ENCODE measurements at regions not wholly inside any gene's neighbourhood (a gene's known extent, or its start where the extent isn't known, plus 50 kb on each side); places are given as distances from the start of the nearest gene placed in this dataset.

GRCh38 chr2:7492719-7493118, 575.5 kb downstream of the RNF144A start:
- no peak for TF ChIP-seq CTCF (IDR thresholded peaks at IDR 0.05; ENCODE audit: control extremely low read depth, extremely low read depth, low read depth, missing control alignments)
- no peak for DNase-seq (ENCODE audit: extremely low spot score)
- CTCF ChIA-PET = no interaction called here
- POLR2A ChIA-PET = no interaction called here

- ChIA-PET POLR2A (no interaction called here), CTCF (no interaction called here)
- TF ChIP-seq CTCF (IDR thresholded peaks at IDR 0.05; ENCODE audit: control extremely low read depth, extremely low read depth, low read depth, missing control alignments) = no peak
- no peak for DNase-seq (ENCODE audit: extremely low spot score)
These were observed 580.0 kb downstream of the RNF144A start for GRCh38 chr2:7497178-7497577.

- POLR2A ChIA-PET = no interaction called here
- TF ChIP-seq CTCF (IDR thresholded peaks at IDR 0.05; ENCODE audit: control extremely low read depth, extremely low read depth, low read depth, missing control alignments) = no peak
- CTCF ChIA-PET = no interaction called here
These were observed 581.8 kb downstream of the RNF144A start for GRCh38 chr2:7499018-7499417.

GRCh38 chr2:7502336-7502735, 585.1 kb downstream of the RNF144A start:
- no peak for TF ChIP-seq CTCF (IDR thresholded peaks at IDR 0.05; ENCODE audit: control extremely low read depth, extremely low read depth, low read depth, missing control alignments)
- ChIA-PET CTCF (no interaction called here), POLR2A (no interaction called here)
- DNase-seq (ENCODE audit: extremely low spot score) = no peak

More at GRCh38 chr2:7499018-7499417, 581.8 kb downstream of the RNF144A start:
- DNase-seq (ENCODE audit: extremely low spot score) = no peak

GRCh38 chr2:7508296-7508943, 591.2 kb downstream of the RNF144A start:
- CTCF ChIA-PET = interaction anchor here (1.2 to 1.4 kb wide), 2 partner anchors 10 to 13 kb away, joined by 3 to 4 read pairs; no protein-coding TSS in a partner anchor
- DNase-seq (ENCODE audit: extremely low spot score) = no peak

GRCh38 chr2:7510353-7510752, 593.1 kb downstream of the RNF144A start:
- TF ChIP-seq CTCF (IDR thresholded peaks at IDR 0.05; ENCODE audit: control extremely low read depth, extremely low read depth, low read depth, missing control alignments) = no peak
- DNase-seq (ENCODE audit: extremely low spot score) = no peak
- ChIA-PET POLR2A (no interaction called here), CTCF (interaction anchor here (1.6 kb wide), 1 partner anchor 84 kb away, joined by 5 read pairs; no protein-coding TSS in a partner anchor)

More at GRCh38 chr2:7508296-7508943, 591.2 kb downstream of the RNF144A start:
- POLR2A ChIA-PET = no interaction called here
- TF ChIP-seq CTCF (IDR thresholded peaks at IDR 0.05; ENCODE audit: control extremely low read depth, extremely low read depth, low read depth, missing control alignments) = no peak
